NCI-H446 treated with DMSO at 0.1 percent for 48 hours (cell line): ENCODE measurements at regions not wholly inside any gene's neighbourhood (a gene's known extent, or its start where the extent isn't known, plus 50 kb on each side); places are given as distances from the start of the nearest gene placed in this dataset.
"Not testable (repeated sequence)": the region's sequence is repeated elsewhere in the genome, so short reads cannot be mapped to it uniquely, and the experiment has no call there.

ENCODE experiments used
- DNase-seq: peaks from one replicate; lab custom pipeline; 2025; lab: John Stamatoyannopoulos, UW

DNA sequence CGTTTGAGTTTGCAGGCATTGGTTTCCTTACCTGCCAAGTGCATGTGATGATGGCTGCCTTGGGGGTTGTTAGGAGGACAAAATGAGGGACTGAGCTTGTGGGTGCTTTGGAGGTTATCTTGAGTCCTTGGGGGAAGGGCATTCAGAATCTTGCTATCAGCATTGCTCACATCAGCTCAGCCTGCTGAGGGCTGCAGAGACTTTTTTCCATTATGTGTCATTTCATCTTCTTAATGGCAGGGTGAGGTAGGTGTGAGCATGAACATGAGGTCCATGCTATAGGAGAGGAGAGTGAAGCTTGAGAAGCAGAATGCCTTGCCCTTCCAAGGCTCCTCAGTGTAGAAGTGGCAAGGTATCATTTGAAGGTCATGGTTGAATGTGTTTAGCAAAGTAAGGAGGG lies 112.3 kb downstream of the MIAT start:
- no peak for DNase-seq

GRCh38 chr22:26770624-26771023 lies 113.2 kb downstream of the MIAT start:
- DNase-seq = no peak

GRCh38 chr22:26773054-26773453 lies 115.7 kb downstream of the MIAT start:
- not testable (repeated sequence) for DNase-seq

DNA sequence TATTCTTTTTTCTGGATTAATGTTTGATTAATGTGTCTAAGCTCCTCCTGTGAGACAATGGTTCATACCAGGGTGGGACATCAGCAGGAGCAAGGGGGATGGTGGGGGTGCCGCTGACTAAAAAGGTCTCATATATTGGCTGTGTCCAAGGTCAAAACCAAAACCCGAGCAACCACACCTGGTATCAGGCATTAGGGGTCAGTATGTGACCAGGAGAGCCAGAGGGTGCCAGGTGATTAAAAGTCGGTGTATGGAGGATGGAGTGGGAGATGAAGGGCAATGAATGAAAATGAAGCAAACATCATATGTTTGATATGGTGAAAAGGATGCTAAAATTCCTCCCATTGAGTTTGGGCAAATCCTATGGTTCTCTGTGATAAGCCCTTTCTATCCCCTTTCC lies 118.0 kb downstream of the MIAT start:
- DNase-seq = no peak

DNA sequence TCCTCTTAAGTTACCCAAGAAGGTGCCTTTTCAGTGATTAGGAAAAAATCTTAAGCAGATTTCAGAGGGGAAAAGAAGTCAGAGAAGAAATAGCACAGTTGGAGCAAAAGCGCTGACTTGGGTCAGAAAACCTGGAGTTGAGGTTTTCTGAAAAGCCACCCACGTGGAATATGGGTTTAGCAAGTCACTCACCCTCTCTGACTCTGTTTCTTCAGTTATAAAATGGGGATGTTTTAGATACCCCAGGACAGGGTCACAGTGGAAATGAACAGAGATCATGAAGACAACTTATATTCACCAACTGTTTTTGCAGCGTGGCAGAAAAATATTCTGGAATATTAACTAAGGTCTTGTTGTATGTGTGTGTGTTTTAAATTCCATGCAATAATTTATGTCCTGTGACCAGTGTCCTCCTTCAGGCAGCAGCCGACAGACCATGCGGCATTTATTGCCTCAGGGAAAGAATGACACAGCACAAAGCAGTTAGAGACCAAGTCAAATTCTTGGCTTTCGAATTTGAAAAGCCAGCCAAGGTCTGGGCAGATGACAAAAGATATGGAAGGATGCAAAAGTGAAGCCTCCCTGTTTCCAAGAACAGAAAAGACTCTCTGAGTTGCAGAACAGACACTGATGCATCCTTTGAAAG lies 119.9 kb downstream of the MIAT start:
- peak; percentile 15 for DNase-seq

- DNase-seq = no peak
Observed at GRCh38 chr22:26778372-26778771, 121.0 kb downstream of the MIAT start.

GRCh38 chr22:26779108-26779507 lies 121.7 kb downstream of the MIAT start:
- DNase-seq = no peak

DNA sequence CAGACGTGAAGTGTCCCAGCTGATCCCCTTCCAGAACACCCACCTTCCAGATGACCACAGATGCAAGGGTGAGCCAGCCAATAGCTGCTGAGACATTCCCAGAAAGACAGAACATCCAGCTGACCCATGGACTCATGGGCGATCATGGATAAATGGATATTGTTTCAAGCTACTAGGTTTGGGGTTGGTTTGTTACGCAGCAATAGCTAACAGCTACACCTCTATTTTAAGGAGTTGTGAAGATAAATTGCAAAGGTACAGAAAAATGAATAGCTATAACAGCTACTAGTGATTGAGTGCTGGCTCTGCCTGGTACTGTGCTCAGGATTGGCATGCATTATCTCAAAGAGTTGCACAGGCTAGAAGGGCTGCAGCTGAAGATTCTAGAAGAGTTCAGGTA lies 122.5 kb downstream of the MIAT start:
- DNase-seq = no peak

- DNase-seq = no peak
Observed at GRCh38 chr22:26780521-26780920, 123.1 kb downstream of the MIAT start.

- DNase-seq = no peak
Observed at GRCh38 chr22:26781062-26781461, 123.7 kb downstream of the MIAT start.

- DNase-seq = no peak
Observed at GRCh38 chr22:26781596-26781995, 124.2 kb downstream of the MIAT start.

DNA sequence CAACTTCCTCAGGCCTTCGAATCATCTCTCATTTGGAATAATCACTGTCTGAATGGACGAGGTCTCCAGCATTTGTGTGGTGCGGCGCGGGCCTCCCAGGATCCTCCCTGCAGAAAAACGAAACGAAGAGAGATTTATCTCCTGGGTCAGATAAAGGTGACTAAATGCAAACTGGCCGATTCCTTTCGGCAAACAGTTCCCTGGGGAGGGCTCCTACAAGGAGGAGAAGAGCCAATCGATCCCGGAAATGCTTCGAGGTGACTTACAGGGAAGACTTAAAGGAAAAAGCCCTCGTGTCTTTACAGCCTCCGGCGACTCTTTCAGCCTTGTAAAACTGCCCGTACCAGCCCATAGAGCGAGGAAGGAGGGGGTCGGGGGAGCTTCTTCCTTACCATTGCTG lies 126.5 kb downstream of the MIAT start:
- DNase-seq = no peak

GRCh38 chr22:26784772-26785171 lies 127.4 kb downstream of the MIAT start:
- no peak for DNase-seq

DNA sequence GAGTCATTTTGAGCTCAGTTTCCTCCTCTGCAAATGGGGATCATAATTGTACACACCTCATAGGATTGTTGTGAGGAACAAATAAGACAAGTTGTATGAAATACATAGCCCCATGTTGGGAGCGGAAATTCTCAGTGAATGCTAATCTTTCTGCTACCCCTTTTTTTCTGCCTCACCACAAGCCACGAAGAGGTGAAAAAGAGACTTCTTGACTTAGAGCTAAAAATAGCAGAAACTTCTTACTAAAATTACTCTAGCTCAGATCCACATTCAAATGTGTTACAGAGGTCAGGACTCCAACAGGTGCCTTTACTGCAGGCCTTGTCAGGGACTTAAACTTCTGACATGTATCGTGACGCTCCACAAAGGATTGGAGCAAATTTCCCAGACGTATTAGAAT lies 128.5 kb downstream of the MIAT start:
- DNase-seq = no peak

- no peak for DNase-seq
Observed at GRCh38 chr22:26786398-26786797, 129.0 kb downstream of the MIAT start.

DNA sequence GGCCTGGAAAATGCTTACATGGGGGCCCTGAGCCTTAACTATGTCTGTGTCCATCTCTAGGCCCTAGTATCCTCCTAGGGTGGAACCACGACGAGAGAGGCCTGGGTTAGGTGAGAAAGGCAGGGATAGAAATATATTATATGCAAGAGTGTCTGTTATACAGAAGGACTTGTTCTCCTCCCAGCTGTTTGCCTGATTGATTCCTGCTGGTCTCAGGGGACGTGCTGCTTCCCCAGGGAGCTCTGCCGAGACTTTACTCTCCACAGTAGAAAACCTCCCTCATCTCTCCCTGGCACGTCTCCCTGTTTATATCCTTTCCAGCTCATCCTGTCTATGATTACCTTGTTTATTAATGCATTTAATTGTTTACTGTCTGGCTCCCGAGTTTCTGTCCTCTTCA lies 132.6 kb downstream of the MIAT start:
- DNase-seq = no peak

- DNase-seq = no peak
Observed at GRCh38 chr22:26792522-26792921, 135.1 kb downstream of the MIAT start.

GRCh38 chr22:26796785-26797184 lies 139.4 kb downstream of the MIAT start:
- DNase-seq = no peak

DNA sequence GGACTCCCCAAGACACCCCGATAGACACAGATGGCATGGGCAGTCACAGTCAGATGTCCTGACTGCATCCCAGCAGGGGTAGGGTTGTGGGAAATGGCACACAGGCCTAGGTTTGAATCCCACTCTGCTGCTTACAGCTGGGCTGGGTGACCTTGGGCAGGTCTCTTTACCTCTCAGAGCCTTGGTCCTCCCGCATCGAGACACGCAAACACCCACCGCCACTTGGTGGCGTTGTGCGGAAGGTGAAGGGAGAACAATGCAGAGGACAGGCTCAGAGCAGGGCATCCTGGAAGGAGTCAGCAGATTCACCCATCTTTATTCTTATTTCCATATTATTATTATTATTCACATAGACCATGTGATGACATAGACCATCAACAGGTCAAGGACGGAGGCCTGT lies 140.5 kb downstream of the MIAT start:
- DNase-seq = no peak

- no peak for DNase-seq
Observed at GRCh38 chr22:26798462-26799065, 141.2 kb downstream of the MIAT start.

DNA sequence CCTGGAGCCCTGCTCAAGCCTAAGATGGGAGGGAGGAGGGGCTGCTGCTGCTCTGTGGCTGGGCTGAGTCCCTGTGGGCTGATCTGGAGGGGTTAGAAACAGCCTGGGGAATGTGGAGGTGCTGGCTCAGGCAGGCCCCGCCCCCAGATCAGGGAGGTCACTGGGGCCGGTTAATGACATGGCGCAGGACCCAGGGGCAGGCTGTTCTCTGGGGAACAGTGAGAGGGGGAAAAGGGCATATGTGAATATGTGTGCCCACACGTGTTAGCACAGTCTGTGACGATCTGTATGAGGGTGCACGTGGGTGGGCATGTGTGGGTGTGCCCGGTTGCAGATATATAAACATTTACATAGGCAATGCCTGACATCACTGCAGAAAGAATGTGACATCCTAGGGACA lies 143.5 kb downstream of the MIAT start:
- no peak for DNase-seq

DNA sequence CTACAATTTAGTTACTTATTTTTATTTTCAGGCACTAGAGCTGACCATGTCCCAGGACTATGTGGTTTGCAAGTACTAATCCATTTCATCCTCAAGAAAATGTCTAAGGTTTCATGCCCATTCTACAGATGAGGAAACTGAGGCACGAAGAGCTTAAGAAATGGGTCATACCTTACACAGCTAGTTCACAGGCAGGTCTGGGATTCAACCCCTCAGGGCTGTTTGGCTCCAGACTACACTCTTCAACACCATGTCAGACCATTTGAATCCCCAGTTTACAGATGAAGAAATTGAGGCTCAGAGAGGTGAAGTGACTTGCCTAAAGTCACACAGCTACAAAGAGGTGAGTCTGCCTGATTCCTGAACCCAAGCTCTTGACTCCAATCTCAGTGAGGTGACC lies 144.1 kb downstream of the MIAT start:
- DNase-seq = no peak

GRCh38 chr22:26804315-26804714 lies 146.9 kb downstream of the MIAT start:
- no peak for DNase-seq

DNA sequence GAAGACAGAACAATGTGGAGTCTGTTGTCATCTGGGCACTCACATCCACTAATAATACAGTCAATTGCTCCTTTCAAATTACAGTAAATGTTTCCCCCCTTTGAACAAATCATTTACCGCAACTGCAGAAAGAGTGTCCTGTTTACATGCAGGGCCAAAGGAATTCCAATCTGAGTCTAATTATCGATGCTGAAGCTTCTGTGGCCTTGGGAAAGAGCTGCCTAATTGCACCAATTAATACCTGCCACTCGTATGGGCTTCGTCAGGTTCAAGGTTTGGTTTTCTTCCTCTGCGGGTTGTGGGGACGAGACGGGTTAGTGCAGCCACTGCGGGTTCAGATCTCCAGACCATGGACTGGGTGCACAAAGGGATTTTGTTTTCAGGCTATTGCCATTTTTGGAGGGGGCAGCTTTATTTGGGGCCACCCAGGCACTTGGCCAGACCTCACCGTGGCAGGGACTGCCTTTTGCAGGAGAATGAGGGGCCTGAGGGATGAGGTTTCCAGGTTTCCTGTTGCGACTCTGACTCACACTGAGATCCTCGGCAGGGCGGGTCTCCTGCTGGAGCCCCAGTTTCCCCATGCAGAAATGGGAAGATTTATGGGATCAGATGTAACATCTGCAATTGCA lies 147.6 kb downstream of the MIAT start:
- DNase-seq = no peak
